ENCODE measurements at regions not wholly inside any gene's neighbourhood (a gene's known extent, or its start where the extent isn't known, plus 50 kb on each side); places are given as distances from the start of the nearest gene placed in this dataset.
"Not testable (repeated sequence)": the region's sequence is repeated elsewhere in the genome, so short reads cannot be mapped to it uniquely, and the experiment has no call there.

GRCh38 chr6:25139608-25140007, 139.6 kb upstream of the CARMIL1 start:
- not testable (repeated sequence) for TF ChIP-seq CTCF (conservative IDR thresholded peaks at IDR 0.05 in 1 of 2, IDR thresholded peaks at IDR 0.05 in 1 of 2; ENCODE audit: extremely low read depth in 1 of 2, insufficient read depth in 1 of 2, low read depth in 1 of 2, low read length in 2 of 2); EZH2 (IDR thresholded peaks at IDR 0.05; ENCODE audit: borderline replicate concordance, low read length)
